ENCODE measurements at regions not wholly inside any gene's neighbourhood (a gene's known extent, or its start where the extent isn't known, plus 50 kb on each side); places are given as distances from the start of the nearest gene placed in this dataset.

DNA sequence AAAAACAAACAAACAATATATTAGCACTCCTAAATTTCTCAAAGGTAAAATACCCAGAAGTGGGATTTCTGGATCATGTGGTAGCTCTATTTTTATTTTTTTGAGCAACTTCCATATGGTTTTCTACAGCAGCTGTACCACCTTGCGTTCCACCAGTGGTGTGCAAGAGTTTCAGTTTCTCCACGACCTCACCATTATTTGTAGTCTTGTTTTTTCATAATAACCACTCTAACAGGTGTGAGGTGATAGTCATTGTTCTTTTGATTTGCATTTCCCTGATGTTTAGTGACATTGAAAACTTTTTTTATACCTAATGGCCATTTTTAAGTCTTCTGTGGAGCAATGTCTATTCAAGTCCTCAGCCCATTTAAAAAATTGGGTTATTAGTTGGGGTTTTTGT lies 127.3 kb upstream of the SLC38A2 start:
- H3K4me1 ChIP-seq: no peaks in the 10 kb centered on the region
- 96% methylated on average over 2 of the region's 2 CpGs for WGBS
- H3K4me3 ChIP-seq: no peak overlapping the region
- peaks cover 3% of the 10 kb centered on the region for H3K9me3 ChIP-seq
- H3K27ac ChIP-seq: no peak overlapping the region
- no peaks in the 10 kb centered on the region for H3K36me3 ChIP-seq
- no peak for TF ChIP-seq POLR2A (IDR thresholded peaks at IDR 0.05)
- TF ChIP-seq POLR2AphosphoS5 (IDR thresholded peaks at IDR 0.05): no peak
- no peak for TF ChIP-seq EP300 (IDR thresholded peaks at IDR 0.05)
- TF ChIP-seq, protein P1, sequence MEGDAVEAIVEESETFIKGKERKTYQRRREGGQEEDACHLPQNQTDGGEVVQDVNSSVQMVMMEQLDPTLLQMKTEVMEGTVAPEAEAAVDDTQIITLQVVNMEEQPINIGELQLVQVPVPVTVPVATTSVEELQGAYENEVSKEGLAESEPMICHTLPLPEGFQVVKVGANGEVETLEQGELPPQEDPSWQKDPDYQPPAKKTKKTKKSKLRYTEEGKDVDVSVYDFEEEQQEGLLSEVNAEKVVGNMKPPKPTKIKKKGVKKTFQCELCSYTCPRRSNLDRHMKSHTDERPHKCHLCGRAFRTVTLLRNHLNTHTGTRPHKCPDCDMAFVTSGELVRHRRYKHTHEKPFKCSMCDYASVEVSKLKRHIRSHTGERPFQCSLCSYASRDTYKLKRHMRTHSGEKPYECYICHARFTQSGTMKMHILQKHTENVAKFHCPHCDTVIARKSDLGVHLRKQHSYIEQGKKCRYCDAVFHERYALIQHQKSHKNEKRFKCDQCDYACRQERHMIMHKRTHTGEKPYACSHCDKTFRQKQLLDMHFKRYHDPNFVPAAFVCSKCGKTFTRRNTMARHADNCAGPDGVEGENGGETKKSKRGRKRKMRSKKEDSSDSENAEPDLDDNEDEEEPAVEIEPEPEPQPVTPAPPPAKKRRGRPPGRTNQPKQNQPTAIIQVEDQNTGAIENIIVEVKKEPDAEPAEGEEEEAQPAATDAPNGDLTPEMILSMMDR (IDR thresholded peaks at IDR 0.05): no peak
- no peak for DNase-seq (ENCODE audit: low spot score in 2 of 2)
- no peaks in the 10 kb centered on the region for H3K27me3 ChIP-seq

DNA sequence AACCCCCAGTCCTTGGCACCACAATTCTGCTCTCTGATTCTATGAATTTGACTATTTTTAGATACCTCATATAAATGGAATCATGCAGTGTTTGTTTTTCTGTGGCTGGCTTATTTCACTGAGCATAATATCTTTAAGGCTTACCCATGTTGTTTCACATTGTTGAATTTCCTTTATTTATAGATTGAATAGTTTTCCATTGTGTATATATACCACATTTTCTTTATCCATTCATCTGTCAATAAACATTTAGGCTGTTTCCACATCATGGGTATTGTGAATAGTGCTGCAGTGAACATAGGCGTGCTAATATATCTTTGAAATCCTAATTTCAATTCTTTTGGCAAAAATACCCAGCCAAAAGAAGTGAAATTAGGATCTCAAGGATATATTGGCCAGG lies 126.7 kb upstream of the SLC38A2 start:
- 92% methylated on average over 1 of the region's 1 CpG for WGBS
- H3K27me3 ChIP-seq: no peaks in the 10 kb centered on the region

DNA sequence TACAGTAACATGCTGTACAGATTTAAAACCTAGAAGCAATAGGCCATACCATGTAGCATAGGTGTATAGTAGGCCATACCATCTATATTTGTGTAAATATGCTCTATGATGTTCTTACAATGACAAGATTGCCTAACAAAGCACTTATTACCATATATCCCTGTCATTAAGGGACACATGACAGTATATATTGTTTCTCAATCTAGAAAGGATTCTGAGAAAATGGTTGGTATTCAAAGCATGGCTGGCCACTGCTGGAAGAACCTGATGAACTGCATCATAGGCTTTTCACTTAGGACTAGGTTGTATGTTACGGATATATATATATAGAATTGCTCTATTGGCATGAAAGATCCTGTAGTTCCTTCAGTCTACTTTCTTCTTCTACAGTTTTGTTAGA lies 125.2 kb upstream of the SLC38A2 start:
- WGBS: 89% methylated on average over 1 of the region's 1 CpG
- H3K27me3 ChIP-seq: no peaks in the 10 kb centered on the region
- H3K4me1 ChIP-seq: peaks cover 18% of the 10 kb centered on the region
- DNase-seq (ENCODE audit: low spot score in 2 of 2): no peak
- H3K4me3 ChIP-seq: no peak overlapping the region
- H3K36me3 ChIP-seq: no peaks in the 10 kb centered on the region
- H3K9me3 ChIP-seq: peaks cover 3% of the 10 kb centered on the region
- H3K27ac ChIP-seq: no peak overlapping the region
- TF ChIP-seq POLR2AphosphoS5 (IDR thresholded peaks at IDR 0.05) (no peak), EP300 (IDR thresholded peaks at IDR 0.05) (no peak), POLR2A (IDR thresholded peaks at IDR 0.05) (no peak)
- TF ChIP-seq, protein P1 (IDR thresholded peaks at IDR 0.05): no peak

More for the DNA sequence above, 126.7 kb upstream of the SLC38A2 start:
- no peak for TF ChIP-seq POLR2A (IDR thresholded peaks at IDR 0.05)
- no peak for TF ChIP-seq POLR2AphosphoS5 (IDR thresholded peaks at IDR 0.05)
- TF ChIP-seq, protein P1 (IDR thresholded peaks at IDR 0.05): no peak
- no peak for TF ChIP-seq EP300 (IDR thresholded peaks at IDR 0.05)
- Histone ChIP-seq H3K4me1 (peaks cover 6% of the 10 kb centered on the region), H3K27ac (no peak overlapping the region), H3K4me3 (no peak overlapping the region), H3K36me3 (no peaks in the 10 kb centered on the region), H3K9me3 (peaks cover 3% of the 10 kb centered on the region)
- no peak for DNase-seq (ENCODE audit: low spot score in 2 of 2)

DNA sequence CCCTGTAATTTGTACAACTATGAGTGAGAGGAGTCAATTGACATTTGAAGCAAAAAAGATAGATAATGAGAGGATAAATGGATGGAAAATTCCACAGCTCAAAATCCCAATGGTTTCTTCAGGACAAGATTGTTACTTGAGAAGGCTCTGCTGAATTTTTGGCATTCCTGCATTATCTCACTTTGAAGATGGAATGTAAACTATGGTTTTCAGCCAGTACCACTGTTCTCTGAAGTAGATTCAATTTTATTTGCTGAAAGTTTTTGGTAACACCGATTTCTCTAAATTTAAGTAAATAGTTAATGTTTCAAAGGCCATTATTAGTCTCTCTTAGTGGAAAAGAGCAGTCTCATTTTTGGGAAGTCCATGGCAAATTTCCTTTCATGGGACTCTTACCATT lies 121.9 kb upstream of the SLC38A2 start:
- peak overlapping the region; percentile 63 for H3K27ac ChIP-seq

DNA sequence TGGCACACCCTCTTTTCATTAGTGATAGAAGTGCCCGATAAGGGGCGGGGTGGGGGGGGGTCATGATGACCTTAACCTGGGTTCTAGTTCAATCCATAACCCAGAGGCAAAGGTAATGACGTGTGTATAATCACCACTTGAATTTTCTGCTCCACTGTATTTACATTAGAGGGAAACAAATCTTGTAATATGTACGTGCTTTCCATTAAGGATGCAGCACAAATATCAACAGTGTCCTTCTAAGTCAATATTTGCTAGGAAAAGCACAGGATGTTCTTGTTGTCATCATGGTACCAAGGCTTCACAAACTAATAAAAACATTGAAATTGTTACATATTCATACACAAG lies 121.2 kb upstream of the SLC38A2 start:
- TF ChIP-seq, protein P1 (IDR thresholded peaks at IDR 0.05): no peak
- TF ChIP-seq EP300 (IDR thresholded peaks at IDR 0.05) (no peak), POLR2AphosphoS5 (IDR thresholded peaks at IDR 0.05) (no peak), POLR2A (IDR thresholded peaks at IDR 0.05) (no peak)
- H3K4me3 ChIP-seq: no peak overlapping the region
- no peak for DNase-seq (ENCODE audit: low spot score in 2 of 2)
- no peaks in the 10 kb centered on the region for H3K27me3 ChIP-seq
- H3K27ac ChIP-seq: peak overlapping the region; percentile 63
- WGBS: 55% methylated on average over 4 of the region's 4 CpGs
- H3K4me1 ChIP-seq: peaks cover 50% of the 10 kb centered on the region
- no peaks in the 10 kb centered on the region for H3K9me3 ChIP-seq
- H3K36me3 ChIP-seq: no peaks in the 10 kb centered on the region

More for the DNA sequence above, 121.9 kb upstream of the SLC38A2 start:
- TF ChIP-seq POLR2AphosphoS5 (IDR thresholded peaks at IDR 0.05) (no peak), EP300 (IDR thresholded peaks at IDR 0.05) (no peak)
- TF ChIP-seq, protein P1 (IDR thresholded peaks at IDR 0.05): no peak
- Histone ChIP-seq H3K9me3 (no peaks in the 10 kb centered on the region), H3K36me3 (no peaks in the 10 kb centered on the region), H3K4me3 (no peak overlapping the region), H3K4me1 (peaks cover 49% of the 10 kb centered on the region), H3K27me3 (no peaks in the 10 kb centered on the region)
- no peak for DNase-seq (ENCODE audit: low spot score in 2 of 2)
- 19% methylated on average over 1 of the region's 1 CpG for WGBS
